ENCODE measurements at regions not wholly inside any gene's neighbourhood (a gene's known extent, or its start where the extent isn't known, plus 50 kb on each side); places are given as distances from the start of the nearest gene placed in this dataset.

- no peak for DNase-seq
Observed at GRCh38 chr13:94968757-94969086, 256.4 kb upstream of the SOX21 start.

DNA sequence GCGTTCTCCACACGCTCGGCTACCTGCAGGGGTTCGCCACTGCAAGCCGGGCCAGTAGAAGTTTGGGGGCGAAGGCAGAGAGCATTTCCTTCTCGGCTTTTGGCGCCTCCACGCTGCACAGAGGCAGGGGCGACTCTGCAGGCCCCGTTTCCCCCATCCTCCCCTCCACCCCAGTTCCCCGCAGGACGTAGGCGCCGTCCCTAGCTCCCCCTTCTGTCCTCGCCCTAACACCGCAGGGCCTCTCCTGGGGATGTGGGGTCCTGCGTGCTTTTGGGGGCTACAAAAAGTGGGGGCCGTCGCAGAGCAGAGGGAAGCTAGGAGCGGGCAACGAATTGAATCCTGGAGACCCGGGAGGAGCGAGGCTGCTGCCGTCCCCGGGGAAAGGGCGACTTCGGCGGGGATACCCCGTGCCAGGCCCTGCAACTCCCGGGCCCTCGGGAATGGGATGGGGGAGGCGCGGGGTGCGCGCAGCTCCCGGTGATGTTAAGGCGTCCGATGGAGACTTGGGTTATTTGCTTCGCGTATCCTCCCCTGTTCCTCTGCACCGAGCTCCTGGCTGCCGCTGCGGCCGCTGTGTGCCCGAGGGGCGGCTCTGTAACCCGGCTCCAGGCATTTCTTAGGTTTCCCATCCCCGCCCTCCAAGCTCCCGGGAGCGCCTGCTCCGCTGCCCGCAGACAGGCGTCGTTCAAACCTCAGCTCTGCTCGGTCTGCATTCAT, 255.9 kb upstream of the SOX21 start:
- no peak for DNase-seq

- no peak for DNase-seq
Observed at GRCh38 chr13:94967183-94968039, 255.1 kb upstream of the SOX21 start.

DNA sequence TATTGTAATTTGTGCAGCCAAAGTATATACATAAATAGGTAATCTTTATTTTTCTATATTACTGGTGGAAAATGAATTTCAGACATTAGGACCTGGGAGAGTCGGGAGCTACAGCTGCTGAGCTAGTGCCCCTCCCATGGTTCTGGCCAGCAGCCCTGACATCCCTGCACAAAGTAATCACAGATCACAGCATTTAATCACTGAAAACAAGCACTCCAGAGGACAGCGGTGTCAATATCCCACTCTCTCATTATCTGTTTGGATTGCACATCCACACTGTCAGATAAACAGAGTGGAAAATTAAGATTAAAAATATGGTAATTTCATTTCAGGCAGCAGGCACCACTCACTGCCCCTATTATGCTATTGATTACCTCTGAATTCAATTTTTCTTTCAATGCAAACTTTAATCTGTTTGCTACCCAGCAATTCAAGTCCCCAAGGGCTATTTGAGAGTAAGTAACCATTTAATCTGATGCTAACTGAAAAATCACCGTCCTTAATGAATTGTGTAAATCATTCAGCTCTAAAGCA, 254.1 kb upstream of the SOX21 start:
- DNase-seq = peak; percentile 7

DNA sequence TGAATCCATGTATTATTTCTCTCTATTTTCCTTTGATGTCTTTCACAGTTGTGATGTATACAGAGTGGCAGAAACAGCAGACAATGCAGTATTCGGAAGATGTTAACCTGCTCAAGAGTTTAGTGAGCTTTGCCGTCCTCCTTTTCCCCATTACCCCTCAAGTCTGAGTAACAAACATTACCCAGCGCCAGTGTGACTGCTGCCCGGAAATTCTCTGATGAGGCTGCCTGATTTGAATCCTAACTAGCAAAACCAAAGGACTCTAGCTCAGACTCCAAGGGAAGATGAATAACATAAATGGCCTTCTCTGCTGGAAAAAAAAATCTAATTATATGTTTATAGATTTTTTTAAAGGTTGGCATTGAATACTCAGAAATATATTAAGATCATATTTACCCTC, 247.3 kb upstream of the SOX21 start:
- DNase-seq = no peak

DNA sequence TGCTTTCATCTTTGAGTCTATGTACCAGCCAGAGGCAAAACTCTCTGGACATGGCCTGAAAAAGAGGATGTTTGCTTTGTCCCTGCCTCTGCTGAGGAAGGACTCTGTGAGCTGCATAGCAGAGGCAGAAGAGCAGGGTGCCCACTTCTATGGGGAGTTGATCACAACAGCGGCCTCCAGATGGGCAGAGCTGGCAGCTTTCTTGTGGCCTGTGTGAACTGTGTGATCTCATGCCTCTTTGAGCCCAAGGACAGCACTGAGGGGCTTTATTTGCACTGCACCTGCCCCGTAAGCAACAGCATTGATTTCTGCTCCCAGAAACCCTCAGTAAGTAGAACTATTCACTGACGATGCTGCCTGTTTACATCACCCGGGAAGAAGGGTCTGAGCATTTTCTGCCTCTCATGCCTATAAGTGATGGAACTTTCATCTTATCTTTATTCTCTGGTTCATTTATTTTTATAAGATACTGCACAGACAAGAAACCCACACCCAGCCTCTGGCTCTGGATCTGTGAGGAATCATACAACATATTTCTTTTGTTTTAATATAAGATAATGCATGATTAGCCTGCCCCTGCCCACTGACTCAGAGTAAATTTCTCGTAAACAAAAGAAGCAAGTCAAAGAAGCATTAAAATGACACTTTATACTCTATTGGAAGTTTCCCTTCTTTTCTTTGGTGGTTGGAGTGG, 244.2 kb upstream of the SOX21 start:
- DNase-seq = no peak

- DNase-seq = no peak
Observed at GRCh38 chr13:94952787-94953186, 240.4 kb upstream of the SOX21 start.

DNA sequence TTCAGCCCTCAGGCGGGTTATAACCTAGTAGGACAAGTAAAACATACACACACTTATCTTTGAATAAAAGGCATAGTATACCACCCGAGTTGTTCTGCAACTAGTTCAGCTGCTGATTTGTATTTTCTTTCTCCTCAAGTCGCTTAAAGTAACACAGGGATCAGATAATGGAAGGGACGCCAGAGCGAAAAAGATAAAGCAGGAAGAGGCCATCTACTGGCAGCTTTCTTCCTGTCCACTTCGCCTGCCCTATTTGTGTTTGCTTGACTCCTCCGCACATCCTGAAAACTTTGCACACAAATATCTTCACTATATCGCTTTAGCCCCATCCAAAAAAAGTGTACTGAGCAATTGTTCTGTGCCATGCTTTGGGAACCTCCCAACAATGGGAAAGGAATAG, 238.0 kb upstream of the SOX21 start:
- DNase-seq = no peak

DNA sequence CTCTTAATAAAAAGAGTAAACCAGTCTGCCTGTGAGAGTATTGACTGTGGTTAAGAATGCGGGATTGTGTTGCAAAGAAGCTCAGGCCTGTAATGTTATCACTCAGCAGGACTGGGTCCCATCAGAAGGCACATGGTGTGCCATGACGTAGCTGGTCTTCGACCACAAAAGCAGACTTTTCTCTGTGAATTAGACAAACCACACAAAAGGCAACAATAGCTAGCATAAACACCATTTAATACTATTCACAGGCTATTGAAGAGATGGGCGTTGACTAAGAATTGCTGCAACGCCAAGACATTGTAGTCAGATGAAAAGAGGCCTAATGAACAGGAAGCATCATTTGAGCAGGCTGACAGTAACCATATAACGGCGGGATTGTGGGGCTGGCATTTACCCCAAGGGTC, 235.6 kb upstream of the SOX21 start:
- DNase-seq = no peak

DNA sequence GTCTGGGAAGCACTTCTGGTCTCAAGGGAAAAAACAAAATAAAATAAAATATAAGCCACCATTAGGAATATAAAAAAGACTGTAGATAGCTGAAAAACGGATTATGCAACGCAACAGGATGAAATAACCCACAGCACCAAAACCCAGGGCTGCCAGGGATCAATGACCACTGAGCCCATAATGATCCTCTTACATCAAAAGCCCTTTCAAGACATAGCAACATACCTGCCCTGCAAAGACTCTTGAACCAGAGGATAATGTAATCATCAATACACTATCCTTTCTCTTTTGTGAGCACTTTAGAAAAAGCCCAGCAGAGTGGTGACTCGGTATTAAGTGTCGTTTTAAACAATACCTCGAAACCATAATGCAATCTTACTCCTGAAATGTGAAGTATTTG, 235.0 kb upstream of the SOX21 start:
- no peak for DNase-seq

GRCh38 chr13:94946039-94946438, 233.7 kb upstream of the SOX21 start:
- DNase-seq = no peak

DNA sequence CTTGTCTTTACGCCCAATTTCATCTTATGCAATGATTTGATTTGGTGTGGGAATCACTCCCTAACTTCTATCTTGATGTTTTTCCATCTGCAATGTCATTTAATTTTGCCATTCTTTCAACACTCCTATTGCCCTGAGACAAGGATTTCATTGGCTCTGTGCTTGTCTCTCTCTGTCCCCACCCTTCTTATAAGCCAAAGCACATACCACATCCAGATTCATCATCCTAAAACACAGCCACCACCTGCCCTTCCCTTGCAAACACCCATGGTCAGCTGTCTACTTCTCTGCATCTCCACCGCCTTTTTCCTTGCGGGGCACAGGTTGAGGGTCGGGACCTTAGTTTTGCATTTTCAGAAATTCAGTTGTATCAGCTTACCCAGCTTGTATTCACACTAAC, 225.8 kb upstream of the SOX21 start:
- DNase-seq = no peak

- DNase-seq = no peak
Observed at GRCh38 chr13:94936633-94937032, 224.3 kb upstream of the SOX21 start.

- DNase-seq = no peak
Observed at GRCh38 chr13:94933936-94934335, 221.6 kb upstream of the SOX21 start.

- no peak for DNase-seq
Observed at GRCh38 chr13:94933230-94933751, 220.9 kb upstream of the SOX21 start.

DNA sequence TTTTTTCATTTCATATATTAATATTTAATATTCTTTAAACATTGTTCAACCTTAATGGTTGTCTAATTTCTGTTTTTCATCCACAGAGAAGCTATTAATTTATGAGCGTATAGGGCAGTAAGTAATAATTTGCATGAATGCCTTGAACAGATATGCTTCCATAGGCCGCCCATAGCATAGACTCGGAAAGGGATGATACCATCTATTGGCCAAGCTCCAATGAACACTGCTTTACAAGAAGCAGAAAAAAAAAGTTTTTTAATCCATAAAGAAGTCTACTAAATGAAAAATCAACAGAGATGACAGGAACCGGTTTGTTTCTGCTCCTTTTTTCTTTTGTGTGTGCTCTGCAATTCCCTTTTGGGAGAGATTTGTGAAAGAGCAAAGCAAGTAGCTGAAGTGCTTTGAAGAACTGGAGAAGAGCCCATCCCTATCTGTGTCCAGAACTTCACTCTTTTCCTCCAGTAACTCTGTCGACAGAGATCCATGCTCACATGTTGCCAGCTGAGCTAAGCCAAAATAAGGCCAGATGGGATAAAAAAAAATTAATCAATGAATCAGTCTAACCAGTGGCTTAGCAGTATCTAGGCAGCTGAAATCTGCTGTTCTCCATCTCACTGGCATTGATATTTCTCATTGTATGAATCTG, 215.9 kb upstream of the SOX21 start:
- no peak for DNase-seq

DNA sequence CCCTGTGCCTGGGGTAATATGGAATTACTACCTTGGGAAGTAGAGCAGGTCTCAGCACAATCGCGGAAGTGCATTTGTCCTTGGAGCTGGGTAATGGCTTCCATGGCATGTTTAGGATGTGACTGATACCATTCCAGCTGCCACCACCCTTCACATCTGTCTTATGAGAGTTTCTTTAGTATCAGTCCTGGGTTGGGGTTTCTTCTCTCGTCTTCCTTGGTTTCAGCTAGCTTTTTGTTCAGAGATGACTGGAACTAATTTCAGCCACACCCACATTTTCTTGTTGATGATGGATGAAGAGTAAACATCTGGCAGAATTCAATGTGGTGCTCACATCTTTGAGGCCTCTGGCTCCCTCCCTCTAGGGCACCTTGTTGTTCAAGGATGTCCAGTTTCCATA, 212.9 kb upstream of the SOX21 start:
- DNase-seq = no peak

- DNase-seq = no peak
Observed at GRCh38 chr13:94921181-94921580, 208.8 kb upstream of the SOX21 start.

DNA sequence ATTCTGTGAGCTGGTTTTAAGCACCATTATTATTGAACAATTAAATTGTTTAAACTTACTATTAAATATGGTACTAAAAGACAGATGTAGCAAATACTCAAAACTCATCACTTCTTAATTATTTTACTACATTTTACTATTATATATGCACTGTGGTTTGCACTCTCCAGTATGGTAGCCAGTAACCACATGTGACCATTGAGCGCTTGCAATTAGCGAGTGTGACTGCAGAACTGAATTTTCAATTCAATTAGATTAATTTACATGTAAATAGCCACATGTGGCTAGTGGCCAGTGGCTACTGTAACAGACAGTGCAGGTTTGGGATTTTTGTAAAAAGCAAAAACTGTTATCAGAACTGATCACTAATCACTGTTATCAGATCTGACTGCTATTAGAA, 208.2 kb upstream of the SOX21 start:
- DNase-seq = no peak

DNA sequence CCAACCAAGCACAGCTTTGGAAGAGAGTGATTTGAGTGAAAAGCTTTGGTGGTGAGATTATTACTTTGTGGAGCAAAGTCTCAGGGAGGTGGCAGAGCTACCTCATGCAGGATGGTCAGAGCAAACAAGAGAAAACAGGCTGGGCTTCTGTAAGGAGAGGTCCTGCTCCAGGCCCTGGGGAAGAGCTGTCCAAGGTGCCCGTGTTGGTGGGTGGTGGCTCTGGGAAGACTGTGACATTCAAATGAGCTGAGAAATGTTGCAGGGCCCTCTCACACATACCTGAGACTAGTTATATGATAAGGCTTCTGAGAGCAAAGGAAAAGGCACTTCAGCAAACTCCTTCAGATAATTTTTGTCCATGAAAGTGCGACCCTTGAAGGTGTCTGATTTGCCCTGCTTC, 205.5 kb upstream of the SOX21 start:
- no peak for DNase-seq

DNA sequence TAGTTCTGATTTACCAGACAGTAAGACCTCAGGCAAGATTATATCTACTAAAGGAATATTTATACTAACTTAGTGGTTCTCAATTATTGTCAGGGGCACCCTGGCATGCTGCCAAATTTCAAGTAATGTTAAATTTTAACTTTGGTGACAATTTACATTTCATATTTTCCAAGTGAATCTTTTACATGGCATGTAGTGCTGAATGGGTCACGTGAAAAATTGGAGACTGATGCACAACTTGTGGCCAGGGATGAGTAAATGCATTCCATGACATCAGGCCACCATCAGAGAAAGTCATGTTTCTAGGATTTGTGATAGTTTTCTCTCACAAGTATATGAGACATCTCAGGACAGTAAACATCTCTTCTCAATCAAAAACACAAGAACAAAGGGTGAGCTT, 202.6 kb upstream of the SOX21 start:
- DNase-seq = no peak

- no peak for DNase-seq
Observed at GRCh38 chr13:94906605-94907004, 194.3 kb upstream of the SOX21 start.

All from NCI-H1105 (cell line).